GM21825 (cell line): ENCODE measurements at regions not wholly inside any gene's neighbourhood (a gene's known extent, or its start where the extent isn't known, plus 50 kb on each side); places are given as distances from the start of the nearest gene placed in this dataset.

ENCODE experiments used
- ATAC-seq: cut with Tn5 transposase; IDR thresholded peaks from one replicate; pipeline ENCODE4 v1.9.1; 2021; ENCODE audit warnings: mild to moderate bottlenecking, moderate library complexity; ENCODE audit not compliant: unreplicated experiment

GRCh38 chr10:44845361-44846175 lies 65.6 kb upstream of the TMEM72 start:
- ATAC-seq, result no peak

GRCh38 chr10:44847110-44847509 lies 64.0 kb upstream of the TMEM72 start:
- no peak for ATAC-seq

DNA sequence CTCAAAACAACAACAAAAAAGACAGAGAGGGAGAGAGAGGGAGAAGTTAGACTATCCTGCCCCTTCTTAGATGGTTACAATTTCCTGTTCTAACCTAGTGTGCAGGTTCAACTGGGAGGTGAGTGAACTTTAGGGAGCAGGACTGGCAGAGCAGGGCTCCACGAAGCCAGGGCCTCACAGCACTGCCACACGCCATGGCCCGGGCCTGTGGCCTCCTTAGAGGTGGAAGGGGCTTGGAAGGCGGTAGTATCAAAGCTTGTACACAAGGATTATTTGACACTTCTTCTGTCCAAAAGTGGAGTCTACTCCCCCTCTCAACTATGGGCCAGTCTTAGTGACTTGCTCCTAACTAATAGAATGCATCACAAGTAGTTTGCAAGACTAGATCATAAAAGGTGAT lies 62.9 kb upstream of the TMEM72 start:
- ATAC-seq, result no peak

- no peak for ATAC-seq
Measured at GRCh38 chr10:44849936-44850335, 61.2 kb upstream of the TMEM72 start.

DNA sequence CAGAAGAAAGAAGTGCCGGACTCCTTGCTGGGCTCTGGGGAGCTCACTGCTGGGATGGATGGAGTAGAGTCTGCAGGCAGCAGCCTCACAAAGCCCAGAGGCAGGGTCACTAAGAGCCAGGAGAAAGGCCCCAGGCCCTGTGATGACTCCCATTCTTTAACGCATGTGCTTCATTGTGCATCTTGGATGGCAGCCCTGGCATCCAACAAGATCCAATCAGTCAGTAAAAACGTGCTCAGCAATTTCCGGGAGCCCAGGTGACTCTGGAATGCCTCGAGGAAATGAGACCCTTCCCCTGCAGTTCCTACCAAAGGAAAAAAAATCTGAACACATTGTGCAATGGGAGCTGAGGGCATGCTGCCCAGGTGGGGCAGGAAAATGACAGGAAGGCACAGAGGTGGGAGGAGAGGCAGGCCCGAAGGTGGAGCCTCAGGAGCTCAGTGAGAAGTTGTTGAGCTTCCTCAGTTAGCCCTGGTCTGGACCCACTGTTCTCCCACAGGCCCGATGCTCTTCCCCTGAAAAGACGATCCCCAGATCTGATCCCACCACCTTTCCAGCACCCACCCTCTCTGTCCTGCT lies 60.7 kb upstream of the TMEM72 start:
- ATAC-seq, result no peak

DNA sequence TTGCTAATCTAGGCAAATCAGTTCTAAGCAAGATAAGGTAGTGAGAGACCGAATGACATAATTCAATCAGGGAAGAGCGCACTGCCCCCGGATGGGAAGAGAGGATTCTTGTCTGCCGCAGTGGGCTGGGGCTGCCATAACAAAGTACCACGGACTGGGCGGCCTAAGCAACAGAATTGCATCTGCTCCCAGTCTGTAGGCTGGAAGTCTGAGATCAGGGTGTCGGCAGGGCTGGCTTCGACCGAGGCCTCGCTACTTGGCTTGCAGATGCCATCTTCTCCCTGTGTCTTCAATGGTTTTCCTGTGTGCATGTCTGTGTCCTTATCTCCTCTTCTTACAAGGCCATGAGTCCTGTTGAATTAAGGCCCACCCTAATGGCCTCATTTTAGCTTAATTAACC lies 59.7 kb upstream of the TMEM72 start:
- ATAC-seq, result no peak

- no peak for ATAC-seq
Measured at GRCh38 chr10:44851881-44852280, 59.3 kb upstream of the TMEM72 start.

- ATAC-seq, result no peak
Measured at GRCh38 chr10:44853148-44853734, 57.9 kb upstream of the TMEM72 start.

- no peak for ATAC-seq
Measured at GRCh38 chr10:44853796-44854195, 57.3 kb upstream of the TMEM72 start.

GRCh38 chr10:44854693-44855350 lies 56.3 kb upstream of the TMEM72 start:
- ATAC-seq, result no peak

DNA sequence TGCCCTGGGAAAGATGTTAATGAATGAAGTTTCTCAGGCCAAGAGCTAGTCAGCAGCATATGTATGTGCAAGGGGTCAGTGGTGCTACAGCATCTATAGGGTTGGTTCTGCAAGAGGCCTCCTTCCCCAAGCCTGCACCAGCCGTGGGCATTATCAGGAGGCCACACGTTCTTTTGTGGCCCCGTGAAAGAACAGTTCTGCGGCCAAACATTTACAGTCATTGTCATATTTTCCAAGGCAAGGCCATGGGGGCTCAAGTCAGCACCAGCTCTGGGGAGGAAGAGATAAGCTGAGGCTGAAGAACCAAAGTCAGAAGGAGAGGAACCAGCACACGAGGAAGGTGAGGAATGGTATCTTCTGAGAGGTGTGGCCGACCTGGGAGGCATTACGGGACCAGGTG lies 54.4 kb upstream of the TMEM72 start:
- ATAC-seq, result no peak

- ATAC-seq, result peak; percentile 87
Measured at GRCh38 chr10:44857363-44858016, 53.6 kb upstream of the TMEM72 start.

- no peak for ATAC-seq
Measured at GRCh38 chr10:44858017-44858371, 53.1 kb upstream of the TMEM72 start.

GRCh38 chr10:44858988-44859387 lies 52.1 kb upstream of the TMEM72 start:
- ATAC-seq, result no peak

DNA sequence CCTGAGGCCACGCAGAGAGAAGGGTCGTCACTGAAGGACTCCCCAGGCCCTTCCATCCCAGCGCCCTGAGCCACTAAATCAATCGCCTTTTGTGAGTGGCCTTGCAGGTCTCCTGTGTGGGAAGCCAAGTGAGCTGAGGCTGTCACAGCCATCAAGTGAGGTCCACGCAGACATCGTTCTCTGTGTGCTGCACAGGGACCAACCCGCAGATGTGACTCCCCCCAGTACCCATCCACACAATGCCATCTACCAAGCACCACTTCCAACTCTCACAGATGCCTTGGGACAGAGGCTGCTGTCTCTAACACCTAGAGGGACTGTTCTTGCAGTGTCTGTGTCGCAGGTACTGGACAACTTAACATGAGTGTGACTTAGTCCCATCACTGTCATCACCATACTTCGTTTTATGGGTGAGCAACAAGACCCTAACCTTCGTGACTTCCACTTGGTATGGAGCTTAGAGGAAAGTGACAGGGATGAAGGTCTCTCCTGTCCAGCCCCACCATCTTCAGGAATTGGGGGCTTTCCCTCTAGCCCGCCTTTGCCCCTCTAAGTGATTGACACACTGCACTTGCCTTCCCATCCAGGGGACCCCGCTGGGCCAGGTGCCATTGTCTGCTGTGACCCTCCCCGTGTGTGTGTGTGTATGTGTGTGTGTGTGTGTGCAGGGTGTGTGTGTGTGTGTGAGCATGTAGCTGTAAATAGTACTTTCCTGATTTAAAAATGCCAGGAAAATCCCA lies 51.4 kb upstream of the TMEM72 start:
- no peak for ATAC-seq

DNA sequence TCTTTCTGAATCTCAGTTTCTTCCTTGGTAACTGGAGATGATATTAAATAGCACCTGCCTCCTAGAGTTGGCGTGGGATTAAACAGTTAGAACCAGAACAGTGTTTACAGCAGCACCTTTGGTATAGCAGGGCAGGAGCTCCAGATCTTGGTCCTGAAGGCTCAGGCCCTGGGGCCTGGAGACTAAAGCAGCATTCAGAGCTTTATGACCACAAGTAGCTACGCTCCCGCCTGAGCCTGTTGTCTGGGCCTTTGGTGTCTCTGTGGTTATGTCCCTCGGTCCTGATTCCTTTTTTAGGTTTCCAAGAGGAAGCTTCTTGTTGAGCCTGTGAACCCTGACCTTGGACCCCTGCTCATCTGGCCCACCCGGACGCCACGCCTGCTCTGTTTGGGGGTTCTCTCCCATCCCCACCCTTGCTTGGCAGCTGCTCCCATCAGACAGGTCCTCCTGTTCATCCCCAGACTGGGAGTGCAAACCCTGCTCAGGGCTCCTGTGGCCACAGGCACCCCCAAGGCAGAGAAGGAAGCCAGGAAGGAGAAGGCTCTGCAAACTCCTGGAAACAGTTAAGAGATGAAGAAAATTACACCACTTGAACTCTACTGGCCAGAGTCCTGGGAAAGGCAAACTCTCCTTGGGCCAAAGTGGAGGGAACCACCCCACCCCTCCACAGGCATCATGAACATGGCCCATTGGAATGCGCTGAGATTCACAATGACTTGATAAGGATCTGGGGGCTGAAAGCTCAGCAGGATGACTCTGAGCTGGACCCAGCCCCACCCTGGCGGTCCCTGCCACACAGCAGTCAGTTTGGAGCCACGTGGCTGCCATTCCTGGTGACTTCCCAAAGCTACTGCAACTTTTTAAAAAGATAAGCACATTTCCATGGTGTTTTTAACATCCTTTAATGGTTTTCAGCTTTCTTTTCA lies 50.1 kb upstream of the TMEM72 start:
- ATAC-seq, result no peak
